ENCODE measurements at regions not wholly inside any gene's neighbourhood (a gene's known extent, or its start where the extent isn't known, plus 50 kb on each side); places are given as distances from the start of the nearest gene placed in this dataset.
"Not testable (repeated sequence)": the region's sequence is repeated elsewhere in the genome, so short reads cannot be mapped to it uniquely, and the experiment has no call there.

GRCh38 chr18:46229641-46230040 is 125.5 kb downstream of the HAUS1 start:
- DNase-seq = not testable (repeated sequence)

GRCh38 chr18:46236156-46236555 is 132.0 kb downstream of the HAUS1 start:
- DNase-seq = no peak

GRCh38 chr18:46237891-46238290 is 133.7 kb downstream of the HAUS1 start:
- DNase-seq = no peak

GRCh38 chr18:46239549-46239948 is 135.4 kb downstream of the HAUS1 start:
- no peak for DNase-seq

- no peak for DNase-seq
Observed at GRCh38 chr18:46239998-46240397, 135.8 kb downstream of the HAUS1 start.

GRCh38 chr18:46241393-46241792 is 137.2 kb downstream of the HAUS1 start:
- DNase-seq = not testable (repeated sequence)

GRCh38 chr18:46242183-46242582 is 138.0 kb downstream of the HAUS1 start:
- DNase-seq = no peak

- no peak for DNase-seq
Observed at GRCh38 chr18:46243095-46243494, 138.9 kb downstream of the HAUS1 start.

- DNase-seq = no peak
Observed at GRCh38 chr18:46243673-46244072, 139.5 kb downstream of the HAUS1 start.

- no peak for DNase-seq
Observed at GRCh38 chr18:46246101-46246500, 141.9 kb downstream of the HAUS1 start.

- DNase-seq = no peak
Observed at GRCh38 chr18:46247942-46248341, 143.8 kb downstream of the HAUS1 start.

GRCh38 chr18:46250084-46250811 is 146.1 kb downstream of the HAUS1 start:
- DNase-seq = peak; percentile 16 to 39

- DNase-seq = no peak
Observed at GRCh38 chr18:46250812-46251173, 146.6 kb downstream of the HAUS1 start.

GRCh38 chr18:46252759-46253158 is 148.6 kb downstream of the HAUS1 start:
- DNase-seq = no peak

- DNase-seq = no peak
Observed at GRCh38 chr18:46253498-46253897, 149.3 kb downstream of the HAUS1 start.

GRCh38 chr18:46256078-46256477 is 151.9 kb downstream of the HAUS1 start:
- no peak for DNase-seq

- no peak for DNase-seq
Observed at GRCh38 chr18:46257366-46257765, 153.2 kb downstream of the HAUS1 start.

GRCh38 chr18:46260016-46260878 is 156.1 kb downstream of the HAUS1 start:
- no peak for DNase-seq

GRCh38 chr18:46260879-46261143 is 156.6 kb downstream of the HAUS1 start:
- DNase-seq = no peak

GRCh38 chr18:46261799-46262198 is 157.6 kb downstream of the HAUS1 start:
- no peak for DNase-seq

GRCh38 chr18:46262856-46263255 is 158.7 kb downstream of the HAUS1 start:
- DNase-seq = no peak

- no peak for DNase-seq
Observed at GRCh38 chr18:46264255-46264654, 160.1 kb downstream of the HAUS1 start.

GRCh38 chr18:46265196-46266156 is 161.3 kb downstream of the HAUS1 start:
- DNase-seq = no peak
